Esophagus muscularis mucosa (tissue), 4 donors: ENCODE measurements at regions not wholly inside any gene's neighbourhood (a gene's known extent, or its start where the extent isn't known, plus 50 kb on each side); places are given as distances from the start of the nearest gene placed in this dataset.

Experiments used
- DNase-seq: peaks from one replicate; pipeline ENCODE4 v3.0.0-alpha.2; 2017; ENCODE audit errors: extremely low spot score
- H3K27ac ChIP-seq, 4 donors: fragments of 200-600 bp; sonication (generic); replicated peaks in 1 of 4; 1 replicate in 3 of 4; 2 replicates in 1 of 4; pipeline ENCODE4 v1.5.1; 2016 to 2019; ENCODE audit warnings: mild to moderate bottlenecking in 1 of 4
- H3K27me3 ChIP-seq, 4 donors: fragments of 200-600 bp; sonication (generic); one replicate each; pipeline versions ENCODE4 v1.5.1 to v1.6.0; 2016 to 2019
- H3K36me3 ChIP-seq, 4 donors: fragments of 200-600 bp; sonication (generic); one replicate each; pipeline ENCODE4 v1.5.1; 2016 to 2019
- H3K4me1 ChIP-seq, 4 donors: fragments of 200-600 bp; sonication (generic); one replicate each; pipeline ENCODE4 v1.5.1; 2016 to 2019
- H3K4me3 ChIP-seq, 4 donors: fragments of 200-600 bp; sonication (generic); 1 replicate in 2 of 4; 2 replicates in 2 of 4; pipeline ENCODE4 v1.5.1; 2016 to 2019; ENCODE audit warnings: mild to moderate bottlenecking in 4 of 4, moderate library complexity in 1 of 4
- H3K9me3 ChIP-seq, 4 donors: fragments of 200-600 bp; sonication (generic); 1 replicate in 3 of 4; 2 replicates in 1 of 4; pipeline ENCODE4 v1.5.1; 2016 to 2019
- EP300 ChIP-seq: sonication (generic); formaldehyde crosslinking; IDR thresholded peaks from one replicate; pipeline ENCODE4 v1.6.1; 2017; ENCODE audit warnings: antibody characterized with exemption
- POLR2A ChIP-seq: fragments of 450-650 bp; IDR thresholded peaks from one replicate; pipeline ENCODE4 v1.6.1; 2017; ENCODE audit warnings: antibody characterized with exemption, moderate library complexity, mild to moderate bottlenecking, low read depth
- POLR2AphosphoS5 ChIP-seq, 2 donors: sonication (generic); formaldehyde crosslinking; IDR thresholded peaks; one replicate each; pipeline ENCODE4 v1.6.1; 2017; ENCODE audit warnings: antibody characterized with exemption in 2 of 2
- WGBS: methylation state at CpG from one replicate; pipeline ENCODE4 v1.1.5; 2018; 5-methylcytosine and 5-hydroxymethylcytosine counted together
- intact Hi-C: fragments of 100-400 bp; cut with DNase I; formaldehyde crosslinking; loops from one replicate; pipeline ENCODE4 v1.15.1; 2023
- TF ChIP-seq, protein P1 (sequence below), 3 experiments: fragments of 200-600 bp in 2 of 3; fragments of 450-650 bp in 1 of 3; sonication (generic) in 2 of 3; IDR thresholded peaks; one replicate each; pipeline ENCODE4 v1.5.1; 2017 to 2019; ENCODE audit warnings: antibody characterized with exemption in 3 of 3, mild to moderate bottlenecking in 2 of 3, moderate library complexity in 1 of 3

DNA sequence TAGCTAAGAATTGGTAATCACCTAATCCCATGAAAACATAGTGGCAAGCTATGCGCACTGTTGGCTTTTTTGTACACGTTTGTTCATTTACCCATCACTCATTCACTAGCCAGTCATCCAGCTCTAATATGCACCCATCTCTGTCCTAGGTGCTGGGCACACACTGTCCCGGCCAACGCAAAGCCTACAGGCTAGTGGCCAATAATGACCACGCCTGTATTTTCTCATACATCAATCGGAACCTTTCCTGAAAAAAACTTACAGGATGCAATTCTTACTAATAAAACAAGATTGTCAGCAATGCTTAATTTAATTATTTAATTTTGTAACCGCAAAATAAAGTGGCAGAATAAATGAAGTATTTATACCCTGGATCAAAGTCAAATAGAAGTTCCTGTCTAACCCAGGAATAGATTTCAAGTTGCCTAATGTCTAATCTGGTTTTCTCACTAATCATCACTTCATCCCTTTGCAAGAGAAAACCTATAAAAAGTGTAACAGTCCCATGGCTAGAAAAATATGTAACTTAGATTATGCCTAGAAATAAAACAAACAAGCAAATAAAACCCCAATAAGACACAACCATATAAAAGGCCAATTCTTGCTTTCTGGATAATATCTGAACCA is 143.3 kb upstream of the BLID start:
- no peak for DNase-seq
- no peak for TF ChIP-seq POLR2A
- TF ChIP-seq EP300 = no peak
- no peak for TF ChIP-seq POLR2AphosphoS5 (IDR thresholded peaks at IDR 0.05)
- TF ChIP-seq, protein P1, sequence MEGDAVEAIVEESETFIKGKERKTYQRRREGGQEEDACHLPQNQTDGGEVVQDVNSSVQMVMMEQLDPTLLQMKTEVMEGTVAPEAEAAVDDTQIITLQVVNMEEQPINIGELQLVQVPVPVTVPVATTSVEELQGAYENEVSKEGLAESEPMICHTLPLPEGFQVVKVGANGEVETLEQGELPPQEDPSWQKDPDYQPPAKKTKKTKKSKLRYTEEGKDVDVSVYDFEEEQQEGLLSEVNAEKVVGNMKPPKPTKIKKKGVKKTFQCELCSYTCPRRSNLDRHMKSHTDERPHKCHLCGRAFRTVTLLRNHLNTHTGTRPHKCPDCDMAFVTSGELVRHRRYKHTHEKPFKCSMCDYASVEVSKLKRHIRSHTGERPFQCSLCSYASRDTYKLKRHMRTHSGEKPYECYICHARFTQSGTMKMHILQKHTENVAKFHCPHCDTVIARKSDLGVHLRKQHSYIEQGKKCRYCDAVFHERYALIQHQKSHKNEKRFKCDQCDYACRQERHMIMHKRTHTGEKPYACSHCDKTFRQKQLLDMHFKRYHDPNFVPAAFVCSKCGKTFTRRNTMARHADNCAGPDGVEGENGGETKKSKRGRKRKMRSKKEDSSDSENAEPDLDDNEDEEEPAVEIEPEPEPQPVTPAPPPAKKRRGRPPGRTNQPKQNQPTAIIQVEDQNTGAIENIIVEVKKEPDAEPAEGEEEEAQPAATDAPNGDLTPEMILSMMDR (IDR thresholded peaks at IDR 0.05) = no peak
- 96% methylated on average over 7 of the region's 7 CpGs for WGBS
- Histone ChIP-seq H3K27me3 (no peaks in the 10 kb centered on the region), H3K4me3 (no peak overlapping the region), H3K9me3 (no peaks in the 10 kb centered on the region), H3K36me3 (no peaks in the 10 kb centered on the region), H3K27ac (no peak overlapping the region), H3K4me1 (no peaks in the 10 kb centered on the region)
- intact Hi-C loops = no loop called here

GRCh38 chr11:122258446-122259194 is 142.6 kb upstream of the BLID start:
- 67% methylated on average over 1 of the region's 1 CpG for WGBS
- Histone ChIP-seq H3K36me3 (no peaks in the 10 kb centered on the region), H3K27ac (no peak overlapping the region), H3K9me3 (no peaks in the 10 kb centered on the region), H3K27me3 (no peaks in the 10 kb centered on the region), H3K4me1 (peaks cover 0 to 7% (median 6%) of the 10 kb centered on the region in 4 donors), H3K4me3 (no peak overlapping the region)
- TF ChIP-seq POLR2AphosphoS5 (IDR thresholded peaks at IDR 0.05) (no peak), POLR2A (no peak), EP300 (no peak)
- TF ChIP-seq, protein P1 (IDR thresholded peaks at IDR 0.05) = no peak
- DNase-seq = no peak
- intact Hi-C loops = no loop called here

GRCh38 chr11:122253589-122254231 is 137.7 kb upstream of the BLID start:
- Histone ChIP-seq H3K36me3 (no peaks in the 10 kb centered on the region), H3K4me3 (no peak overlapping the region), H3K27ac (no peak overlapping the region), H3K4me1 (peaks cover 0 to 29% (median 12%) of the 10 kb centered on the region in 4 donors), H3K9me3 (no peaks in the 10 kb centered on the region), H3K27me3 (no peaks in the 10 kb centered on the region)
- DNase-seq = no peak
- intact Hi-C loops = no loop called here
- TF ChIP-seq EP300 (no peak), POLR2AphosphoS5 (IDR thresholded peaks at IDR 0.05) (no peak), POLR2A (no peak)
- TF ChIP-seq, protein P1 (IDR thresholded peaks at IDR 0.05) = no peak
- 39% methylated on average over 4 of the region's 4 CpGs for WGBS

DNA sequence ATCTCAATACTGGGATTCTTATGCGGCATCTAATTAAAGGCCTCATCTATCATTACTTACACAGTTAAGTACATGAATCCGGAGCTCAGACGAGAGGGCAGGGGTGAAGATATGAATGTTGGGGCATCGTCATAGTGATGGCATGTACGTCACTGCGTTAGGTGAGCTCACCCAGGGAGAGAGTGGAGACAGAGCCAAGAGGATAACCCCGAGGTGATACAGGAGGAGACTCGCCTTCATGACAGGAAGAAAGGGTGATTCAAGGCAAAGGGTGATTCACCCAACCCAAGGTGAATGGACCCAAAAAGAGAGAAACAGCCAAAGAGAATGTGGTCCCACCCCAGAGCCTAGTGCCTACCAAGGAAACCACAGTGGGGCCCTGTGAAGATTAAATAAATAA is 132.9 kb upstream of the BLID start:
- no peaks in the 10 kb centered on the region for H3K9me3 ChIP-seq
- TF ChIP-seq, protein P1 (IDR thresholded peaks at IDR 0.05) = no peak

More for the DNA sequence above, 132.9 kb upstream of the BLID start:
- no peaks in the 10 kb centered on the region for H3K27me3 ChIP-seq
- DNase-seq = no peak
- no peak overlapping the region for H3K4me3 ChIP-seq
- H3K36me3 ChIP-seq = no peaks in the 10 kb centered on the region
- WGBS = 95% methylated on average over 8 of the region's 8 CpGs
- no peak overlapping the region for H3K27ac ChIP-seq
- peaks cover 0 to 45% (median 27%) of the 10 kb centered on the region in 4 donors for H3K4me1 ChIP-seq
- intact Hi-C loops = no loop called here
